HCT116 (cell line): ENCODE measurements at regions not wholly inside any gene's neighbourhood (a gene's known extent, or its start where the extent isn't known, plus 50 kb on each side); places are given as distances from the start of the nearest gene placed in this dataset.

ENCODE experiments used
- ATAC-seq: fragments of 200-7000 bp; cut with Tn5 transposase; 2 replicates; pipeline ENCODE4 v1.9.1; 2020; ENCODE audit warnings: mild to moderate bottlenecking, moderate library complexity
- BruUV-seq: library from RNA; stranded (reverse); fragments of 400-500 nt; replicated peaks from 2 replicates; lab custom pipeline; 2021; lab: Mats Ljungman, UMichigan
- CTCF ChIA-PET: fragments of 300-600 bp; sonication (Branson Sonifier 250); formaldehyde crosslinking; loops from one replicate; lab custom pipeline; 2021; ENCODE audit warnings: antibody characterized with exemption; lab: Charles Lee
- POLR2A ChIA-PET: fragments of 300-600, 350-600 bp; sonication (Branson Sonifier 250); formaldehyde crosslinking; loops from one replicate; lab custom pipeline; 2021; ENCODE audit warnings: antibody characterized with exemption; lab: Charles Lee
- RAD21 ChIA-PET, 2 experiments: fragments of 300-600 bp; sonication (Branson Sonifier 250); formaldehyde crosslinking; loops; one replicate each; lab custom pipeline; 2023; ENCODE audit warnings: low total read pairs in 2 of 2; ENCODE audit not compliant: uncharacterized antibody in 2 of 2, unreplicated experiment in 2 of 2, low non-redundant PET in 1 of 2; lab: Charles Lee
- DNase-seq: peaks from one replicate; pipeline ENCODE4 v3.0.0-alpha.2; 2010; ENCODE audit warnings: low read depth, low spot score
- H2AFZ ChIP-seq: fragments of 200-600 bp; shearing (Covaris generic), sonication (generic); 2 replicates; pipeline ENCODE4 v1.6.1; 2017; ENCODE audit warnings: low read depth, mixed run types, mixed read lengths, antibody characterized with exemption, low read length; ENCODE audit not compliant: poor library complexity, severe bottlenecking
- H3K27ac ChIP-seq: 2 replicates; pipeline ENCODE4 v1.5.1; 2012; ENCODE audit warnings: low read depth, low read length
- H3K27me3 ChIP-seq: fragments of 200-600 bp; sonication (generic); 2 replicates; pipeline ENCODE4 v1.6.1; 2016; ENCODE audit warnings: mixed run types, low read length, mixed read lengths; ENCODE audit not compliant: insufficient read depth
- H3K36me3 ChIP-seq, 2 experiments: fragments of 200-500 bp in 1 of 2; fragments of 200-600 bp in 1 of 2; sonication (Bioruptor generic) in 1 of 2; sonication (generic) in 1 of 2; 2 replicates each; pipeline versions ENCODE4 v1.5.1 to v1.6.1; 2014 to 2016; ENCODE audit warnings: low read length in 2 of 2, inconsistent platforms in 1 of 2, mixed read lengths in 1 of 2, mixed run types in 1 of 2; ENCODE audit not compliant: insufficient read depth in 2 of 2, control insufficient read depth in 1 of 2
- H3K4me1 ChIP-seq, 2 experiments: fragments of 200-600 bp in 1 of 2; sonication (generic) in 1 of 2; 2 replicates each; pipeline versions ENCODE4 v1.5.1 to v1.6.1; 2012 to 2017; ENCODE audit warnings: low read length in 2 of 2, inconsistent platforms in 1 of 2, mild to moderate bottlenecking in 1 of 2, mixed read lengths in 1 of 2, mixed run types in 1 of 2, moderate library complexity in 1 of 2; ENCODE audit not compliant: insufficient read depth in 2 of 2, control insufficient read depth in 1 of 2
- H3K4me2 ChIP-seq: fragments of 200-600 bp; sonication (generic); 2 replicates; pipeline ENCODE4 v1.6.1; 2017; ENCODE audit warnings: mixed run types, low read length, mixed read lengths
- H3K4me3 ChIP-seq, 2 experiments: fragments of 200-600 bp in 1 of 2; sonication (generic) in 1 of 2; replicated peaks in 1 of 2; 2 replicates each; pipeline ENCODE4 v1.5.1; 2011 to 2016; ENCODE audit warnings: low read length in 2 of 2, control low read depth in 1 of 2, low read depth in 1 of 2, mild to moderate bottlenecking in 1 of 2, mixed read lengths in 1 of 2, mixed run types in 1 of 2
- H3K79me2 ChIP-seq: fragments of 200-600 bp; sonication (generic); 2 replicates; pipeline ENCODE4 v1.6.1; 2017; ENCODE audit warnings: mild to moderate bottlenecking, mixed run types, low read length, moderate library complexity, mixed read lengths; ENCODE audit not compliant: insufficient read depth
- H3K9ac ChIP-seq: fragments of 200-600 bp; sonication (generic); 2 replicates; pipeline ENCODE4 v1.6.1; 2016; ENCODE audit warnings: low read length, mixed read lengths
- H3K9me2 ChIP-seq: fragments of 200-600 bp; sonication (generic), shearing (Covaris generic); 2 replicates; pipeline ENCODE4 v1.6.1; 2017; ENCODE audit warnings: mixed run types, mild to moderate bottlenecking, moderate library complexity; ENCODE audit not compliant: insufficient read depth
- H3K9me3 ChIP-seq, 2 experiments: fragments of 200-500 bp in 1 of 2; fragments of 200-600 bp in 1 of 2; sonication (Bioruptor generic) in 1 of 2; sonication (generic) in 1 of 2; 2 replicates each; pipeline ENCODE4 v1.6.1; 2014 to 2017; ENCODE audit warnings: low read length in 2 of 2, mixed read lengths in 2 of 2, inconsistent platforms in 1 of 2, low read depth in 1 of 2, mild to moderate bottlenecking in 1 of 2, mixed run types in 1 of 2, moderate library complexity in 1 of 2; ENCODE audit not compliant: control insufficient read depth in 1 of 2, insufficient read depth in 1 of 2
- H4K20me1 ChIP-seq: fragments of 200-600 bp; sonication (generic), shearing (Covaris generic); 2 replicates; pipeline ENCODE4 v1.6.1; 2017; ENCODE audit warnings: mixed run types, mild to moderate bottlenecking, moderate library complexity; ENCODE audit not compliant: insufficient read depth
- ATF3 ChIP-seq: IDR thresholded peaks from 2 replicates; pipeline ENCODE4 v1.6.1; 2012
- CEBPB ChIP-seq: IDR thresholded peaks from 2 replicates; pipeline ENCODE4 v1.6.1; 2012; ENCODE audit warnings: low read depth
- CTCF ChIP-seq, 3 experiments: fragments of 200-600 bp in 1 of 3; sonication (generic) in 1 of 3; IDR thresholded peaks in 2 of 3; conservative IDR thresholded peaks in 1 of 3; 2 replicates each; pipeline ENCODE4 v1.5.1; 2012 to 2017; ENCODE audit warnings: low read depth in 2 of 3, low read length in 2 of 3, antibody characterized with exemption in 1 of 3, borderline replicate concordance in 1 of 3, control low read depth in 1 of 3, mild to moderate bottlenecking in 1 of 3, mixed read lengths in 1 of 3, mixed run types in 1 of 3, moderate library complexity in 1 of 3; ENCODE audit not compliant: insufficient read depth in 1 of 3
- ELF1 ChIP-seq: IDR thresholded peaks from 2 replicates; pipeline ENCODE4 v1.6.1; 2012; ENCODE audit warnings: low read depth, borderline replicate concordance
- EZH2 ChIP-seq: fragments of 200-600 bp; sonication (generic); IDR thresholded peaks from 2 replicates; pipeline ENCODE4 v1.6.1; 2017; ENCODE audit warnings: antibody characterized with exemption, mixed run types
- EZH2phosphoT487 ChIP-seq: fragments of 200-600 bp; IDR thresholded peaks from 2 replicates; pipeline ENCODE4 v1.6.1; 2018; ENCODE audit warnings: antibody characterized with exemption, borderline replicate concordance
- FOSL1 ChIP-seq: IDR thresholded peaks from 2 replicates; pipeline ENCODE4 v1.6.1; 2012; ENCODE audit warnings: low read depth
- MAX ChIP-seq: IDR thresholded peaks from 2 replicates; pipeline ENCODE4 v1.6.1; 2012
- POLR2A ChIP-seq: IDR thresholded peaks from 2 replicates; pipeline ENCODE4 v1.7.0; 2011; ENCODE audit warnings: borderline replicate concordance; ENCODE audit not compliant: insufficient read depth, insufficient read length; ENCODE audit errors: extremely low read depth
- POLR2AphosphoS5 ChIP-seq: IDR thresholded peaks from 2 replicates; pipeline ENCODE4 v1.6.1; 2011; ENCODE audit warnings: mild to moderate bottlenecking, low read depth, low read length, moderate library complexity
- RAD21 ChIP-seq: IDR thresholded peaks from 2 replicates; pipeline ENCODE4 v1.6.1; 2012; ENCODE audit warnings: low read depth, mild to moderate bottlenecking
- REST ChIP-seq: IDR thresholded peaks from 2 replicates; pipeline ENCODE4 v1.6.1; 2012; ENCODE audit warnings: low read depth
- SIN3A ChIP-seq: IDR thresholded peaks from 2 replicates; pipeline ENCODE4 v1.6.1; 2012; ENCODE audit warnings: low read depth
- TCF7L2 ChIP-seq: IDR thresholded peaks from 2 replicates; pipeline ENCODE4 v1.7.0; 2011; ENCODE audit warnings: borderline replicate concordance, inconsistent platforms; ENCODE audit not compliant: insufficient read depth, insufficient read length; ENCODE audit errors: extremely low read depth
- YY1 ChIP-seq: IDR thresholded peaks from 2 replicates; pipeline ENCODE4 v1.6.1; 2011; ENCODE audit warnings: low read length, low read depth, moderate library complexity, mild to moderate bottlenecking; ENCODE audit not compliant: insufficient replicate concordance; ENCODE audit errors: extremely low read depth
- ZBTB33 ChIP-seq: IDR thresholded peaks from 2 replicates; pipeline ENCODE4 v1.6.1; 2011; ENCODE audit warnings: mild to moderate bottlenecking, low read length, moderate library complexity; ENCODE audit not compliant: insufficient replicate concordance; ENCODE audit errors: extremely low read depth
- ZFX ChIP-seq: fragments of 450-650 bp; IDR thresholded peaks from 2 replicates; pipeline ENCODE4 v1.6.1; 2017
- ZNF274 ChIP-seq: fragments of 200-500 bp; sonication (Bioruptor generic); IDR thresholded peaks from 2 replicates; pipeline ENCODE4 v1.6.1; 2014; ENCODE audit warnings: mild to moderate bottlenecking, low read depth, low read length, inconsistent platforms
- intact Hi-C: fragments of 100-400 bp; cut with micrococcal nuclease; formaldehyde crosslinking; loops from 2 replicates; pipeline ENCODE4 v1.10.0; 2022

- H3K9me3 ChIP-seq, result no peaks in the 10 kb centered on the region
These were observed 166.1 kb downstream of the EFNB1 start for GRCh38 chrX:68994891-68995255.

More at GRCh38 chrX:68994891-68995255, 166.1 kb downstream of the EFNB1 start:
- Histone ChIP-seq H3K4me3 (no peak overlapping the region), H3K27ac (no peak overlapping the region), H3K9ac (no peak overlapping the region), H2AFZ (no peak overlapping the region)
- no peak for DNase-seq
- TF ChIP-seq FOSL1, result no peak
- no peak for TF ChIP-seq CEBPB
- no peak for TF ChIP-seq ZBTB33
- no peak for TF ChIP-seq RAD21
- no peak for TF ChIP-seq ZNF274
- no peak for TF ChIP-seq REST
- TF ChIP-seq CTCF (IDR thresholded peaks at IDR 0.05 in 2 of 3, conservative IDR thresholded peaks at IDR 0.05 in 1 of 3; ENCODE audit: borderline replicate concordance in 1 of 3, insufficient read depth in 1 of 3, low read depth in 2 of 3, low read length in 2 of 3), result no peak
- TF ChIP-seq SIN3A, result no peak
- no peak for TF ChIP-seq EZH2phosphoT487
- TF ChIP-seq ZFX, result no peak
- no peak for TF ChIP-seq ATF3
- no peak for TF ChIP-seq EZH2
- no peak for TF ChIP-seq MAX
- no peak for TF ChIP-seq POLR2AphosphoS5
- TF ChIP-seq TCF7L2, result no peak
- no peak for TF ChIP-seq ELF1
- TF ChIP-seq YY1, result no peak
- TF ChIP-seq POLR2A, result no peak
- TF ChIP-seq, all 23 proteins: peak for 0
- no TSS peak for BruUV-seq
- peaks cover 0 to 13% of the 10 kb centered on the region in 2 experiments; a peak in 1 of 4 replicates for H3K4me1 ChIP-seq
- no peak overlapping the region for H3K4me2 ChIP-seq
- no peaks in the 10 kb centered on the region for H3K36me3 ChIP-seq
- no peak for ATAC-seq
- ChIA-PET CTCF (no interaction called here), RAD21 (no interaction called here), POLR2A (no interaction called here)
- intact Hi-C loops, result no loop called here
- no peaks in the 10 kb centered on the region for H3K79me2 ChIP-seq
- no peaks in the 10 kb centered on the region for H3K9me2 ChIP-seq
- no peaks in the 10 kb centered on the region for H4K20me1 ChIP-seq
- H3K27me3 ChIP-seq, result no peaks in the 10 kb centered on the region
